GM19452 (cell line): ENCODE measurements at regions not wholly inside any gene's neighbourhood (a gene's known extent, or its start where the extent isn't known, plus 50 kb on each side); places are given as distances from the start of the nearest gene placed in this dataset.
A peak's percentile ranks its signal among the peaks of the same experiment; 100 is the strongest.
"Not testable (repeated sequence)": the region's sequence is repeated elsewhere in the genome, so short reads cannot be mapped to it uniquely, and the experiment has no call there.

ENCODE experiments used
- ATAC-seq: cut with Tn5 transposase; IDR thresholded peaks from one replicate; pipeline ENCODE4 v1.9.1; 2021; ENCODE audit not compliant: unreplicated experiment

- no peak for ATAC-seq
These were observed 73.8 kb downstream of the DIO3 start for GRCh38 chr14:101634850-101635748.

GRCh38 chr14:101635749-101636560 is 74.7 kb downstream of the DIO3 start:
- peak; percentile 76 for ATAC-seq

- ATAC-seq, result no peak
These were observed 78.0 kb downstream of the DIO3 start for GRCh38 chr14:101639241-101639833.

- ATAC-seq, result no peak
These were observed 82.4 kb downstream of the DIO3 start for GRCh38 chr14:101643651-101644050.

- ATAC-seq, result no peak
These were observed 92.8 kb downstream of the DIO3 start for GRCh38 chr14:101654051-101654450.

- no peak for ATAC-seq
These were observed 96.1 kb downstream of the DIO3 start for GRCh38 chr14:101657372-101657771.

GRCh38 chr14:101665478-101666078 is 95.9 kb upstream of the PPP2R5C start:
- ATAC-seq, result no peak

GRCh38 chr14:101666264-101666663 is 95.2 kb upstream of the PPP2R5C start:
- no peak for ATAC-seq

- ATAC-seq, result no peak
These were observed 91.9 kb upstream of the PPP2R5C start for GRCh38 chr14:101669629-101670028.

- ATAC-seq, result no peak
These were observed 87.6 kb upstream of the PPP2R5C start for GRCh38 chr14:101673873-101674272.

- ATAC-seq, result not testable (repeated sequence)
These were observed 85.7 kb upstream of the PPP2R5C start for GRCh38 chr14:101675835-101676234.

GRCh38 chr14:101677912-101678327 is 83.6 kb upstream of the PPP2R5C start:
- not testable (repeated sequence) for ATAC-seq

GRCh38 chr14:101681795-101682194 is 79.7 kb upstream of the PPP2R5C start:
- ATAC-seq, result no peak

- no peak for ATAC-seq
These were observed 78.1 kb upstream of the PPP2R5C start for GRCh38 chr14:101683365-101683764.

- no peak for ATAC-seq
These were observed 73.6 kb upstream of the PPP2R5C start for GRCh38 chr14:101687756-101688546.

GRCh38 chr14:101689039-101689501 is 72.4 kb upstream of the PPP2R5C start:
- ATAC-seq, result no peak

- ATAC-seq, result not testable (repeated sequence)
These were observed 71.5 kb upstream of the PPP2R5C start for GRCh38 chr14:101689966-101690365.

GRCh38 chr14:101695659-101696058 is 65.8 kb upstream of the PPP2R5C start:
- no peak for ATAC-seq

- no peak for ATAC-seq
These were observed 57.4 kb upstream of the PPP2R5C start for GRCh38 chr14:101704140-101704539.
